ENCODE measurements at regions not wholly inside any gene's neighbourhood (a gene's known extent, or its start where the extent isn't known, plus 50 kb on each side); places are given as distances from the start of the nearest gene placed in this dataset.
"Not testable (repeated sequence)": the region's sequence is repeated elsewhere in the genome, so short reads cannot be mapped to it uniquely, and the experiment has no call there.

DNA sequence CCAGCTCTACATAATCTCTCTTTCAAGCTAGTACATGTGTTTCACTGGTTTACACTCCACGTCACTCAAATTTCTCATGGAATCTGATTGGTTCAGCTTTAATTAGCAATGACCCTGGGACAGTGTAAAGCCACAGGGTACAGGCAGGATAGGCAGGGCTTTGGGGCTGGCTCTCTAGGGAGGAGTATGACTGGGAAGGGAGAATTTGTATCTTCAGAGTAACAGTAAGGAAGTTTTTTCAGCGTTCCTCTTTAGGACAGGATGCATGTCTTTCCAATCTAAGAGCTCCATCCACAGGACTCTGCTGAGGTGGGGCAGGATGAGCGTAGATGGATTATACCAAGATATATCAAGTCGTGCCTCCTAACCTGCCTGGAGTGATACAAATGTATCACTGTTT, 112.0 kb upstream of the CLEC14A start:
- TF ChIP-seq, protein P1, sequence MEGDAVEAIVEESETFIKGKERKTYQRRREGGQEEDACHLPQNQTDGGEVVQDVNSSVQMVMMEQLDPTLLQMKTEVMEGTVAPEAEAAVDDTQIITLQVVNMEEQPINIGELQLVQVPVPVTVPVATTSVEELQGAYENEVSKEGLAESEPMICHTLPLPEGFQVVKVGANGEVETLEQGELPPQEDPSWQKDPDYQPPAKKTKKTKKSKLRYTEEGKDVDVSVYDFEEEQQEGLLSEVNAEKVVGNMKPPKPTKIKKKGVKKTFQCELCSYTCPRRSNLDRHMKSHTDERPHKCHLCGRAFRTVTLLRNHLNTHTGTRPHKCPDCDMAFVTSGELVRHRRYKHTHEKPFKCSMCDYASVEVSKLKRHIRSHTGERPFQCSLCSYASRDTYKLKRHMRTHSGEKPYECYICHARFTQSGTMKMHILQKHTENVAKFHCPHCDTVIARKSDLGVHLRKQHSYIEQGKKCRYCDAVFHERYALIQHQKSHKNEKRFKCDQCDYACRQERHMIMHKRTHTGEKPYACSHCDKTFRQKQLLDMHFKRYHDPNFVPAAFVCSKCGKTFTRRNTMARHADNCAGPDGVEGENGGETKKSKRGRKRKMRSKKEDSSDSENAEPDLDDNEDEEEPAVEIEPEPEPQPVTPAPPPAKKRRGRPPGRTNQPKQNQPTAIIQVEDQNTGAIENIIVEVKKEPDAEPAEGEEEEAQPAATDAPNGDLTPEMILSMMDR (IDR thresholded peaks at IDR 0.05): no peak
- TF ChIP-seq ZFX (IDR thresholded peaks at IDR 0.05; ENCODE audit: borderline replicate concordance): no peak
- H3K27ac ChIP-seq: no peak overlapping the region

DNA sequence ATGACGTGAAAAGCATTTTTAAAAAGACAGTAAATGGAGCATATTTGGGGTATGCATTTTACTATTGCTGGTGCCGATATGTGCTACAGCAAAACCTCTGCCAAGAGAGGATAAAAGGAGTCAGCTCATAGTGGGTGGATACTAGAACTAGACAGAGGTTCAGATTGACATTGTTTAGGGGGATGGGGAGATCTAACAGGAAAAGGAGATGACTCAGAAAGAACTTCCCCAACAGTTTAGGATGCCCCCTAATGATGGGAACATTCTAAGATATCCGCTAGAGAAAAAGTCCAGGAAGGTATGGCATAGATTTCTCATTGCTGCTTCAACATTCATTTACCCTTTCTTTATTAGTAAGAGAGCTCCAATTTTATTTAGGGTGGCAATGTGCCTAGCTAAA, 110.5 kb upstream of the CLEC14A start:
- no peak overlapping the region for H3K27ac ChIP-seq
- no peak for TF ChIP-seq ZFX (IDR thresholded peaks at IDR 0.05; ENCODE audit: borderline replicate concordance)
- TF ChIP-seq, protein P1 (IDR thresholded peaks at IDR 0.05): no peak

DNA sequence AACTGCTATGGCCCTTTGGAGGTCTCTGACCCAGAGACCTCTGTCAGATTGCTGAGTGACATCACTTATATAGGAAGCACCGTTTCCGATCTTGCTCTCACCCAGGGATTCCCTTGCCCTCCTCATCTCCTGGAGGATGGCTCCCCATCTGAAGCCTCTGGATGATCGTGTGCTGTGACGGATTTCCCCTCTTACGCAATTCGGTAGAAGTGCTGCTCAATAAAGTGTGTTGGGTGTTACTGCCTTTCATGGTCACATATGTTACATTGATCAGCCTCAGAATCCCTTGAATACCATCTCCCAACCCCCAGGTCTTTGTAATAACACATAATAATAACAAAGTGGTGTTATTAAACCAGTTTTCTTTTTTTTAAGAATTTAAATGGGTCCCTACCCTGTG, 107.3 kb upstream of the CLEC14A start:
- no peak overlapping the region for H3K27ac ChIP-seq
- no peak for TF ChIP-seq ZFX (IDR thresholded peaks at IDR 0.05; ENCODE audit: borderline replicate concordance)
- TF ChIP-seq, protein P1 (IDR thresholded peaks at IDR 0.05): no peak

DNA sequence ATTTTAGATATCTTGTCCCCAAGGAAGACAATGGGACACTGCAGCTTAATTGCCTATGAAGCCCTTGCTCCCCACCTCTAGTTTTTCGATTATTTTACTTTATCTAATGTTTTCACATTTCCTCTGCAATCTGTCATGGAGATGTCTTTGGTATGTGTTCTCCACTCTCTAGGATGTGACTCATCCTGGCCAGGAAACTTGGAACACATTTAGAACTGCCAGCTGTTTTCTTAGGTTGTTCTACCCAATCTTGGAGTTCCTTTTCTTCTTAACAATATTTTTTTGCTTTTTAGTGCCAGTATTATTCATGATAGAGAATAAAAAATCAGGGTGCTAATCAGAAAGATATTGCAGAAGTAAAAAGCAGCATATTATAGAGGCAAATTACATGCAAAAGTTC, 101.7 kb upstream of the CLEC14A start:
- TF ChIP-seq, protein P1 (IDR thresholded peaks at IDR 0.05): no peak
- no peak for TF ChIP-seq ZFX (IDR thresholded peaks at IDR 0.05; ENCODE audit: borderline replicate concordance)
- H3K27ac ChIP-seq: no peak overlapping the region

DNA sequence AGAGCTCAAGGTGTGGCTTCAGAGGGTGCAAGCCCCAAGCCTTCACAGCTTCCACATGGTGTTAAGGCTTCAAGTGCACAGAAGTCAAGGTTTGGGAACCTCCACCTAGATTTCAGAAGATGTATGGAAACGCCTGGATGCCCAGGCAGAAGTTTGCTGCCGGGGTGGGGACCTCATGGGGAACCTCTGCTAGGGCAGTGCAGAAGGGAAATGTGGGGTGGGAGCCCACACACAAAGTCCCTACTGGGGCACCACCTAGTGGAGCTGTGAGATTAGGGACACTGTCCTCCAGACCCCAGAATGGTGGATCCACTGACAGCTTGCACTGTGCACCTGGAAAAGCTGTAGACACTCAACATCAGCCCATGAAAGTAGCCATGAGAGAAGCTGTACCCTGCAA, 99.6 kb upstream of the CLEC14A start:
- H3K27ac ChIP-seq: not testable (repeated sequence)

DNA sequence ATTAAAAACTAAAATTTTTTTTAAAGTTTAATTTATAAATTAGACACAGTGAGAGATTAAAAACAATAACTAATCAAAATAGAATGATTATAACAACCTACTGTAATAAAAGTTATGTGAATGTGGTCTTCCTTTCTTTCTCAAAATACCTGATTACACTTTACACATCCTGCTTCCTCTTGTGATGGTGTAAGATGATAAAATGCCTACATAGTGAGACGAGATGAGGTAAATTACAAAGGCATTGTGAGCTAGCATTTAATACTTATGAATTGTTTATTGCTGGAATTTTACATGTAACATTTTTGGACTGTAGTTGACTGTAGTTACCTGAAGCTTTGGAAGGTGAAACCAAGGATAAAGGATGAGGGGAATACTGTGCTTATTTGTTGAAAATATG, 94.2 kb upstream of the CLEC14A start:
- H3K27ac ChIP-seq: no peak overlapping the region
- TF ChIP-seq ZFX (IDR thresholded peaks at IDR 0.05; ENCODE audit: borderline replicate concordance): no peak
- TF ChIP-seq, protein P1 (IDR thresholded peaks at IDR 0.05): no peak

DNA sequence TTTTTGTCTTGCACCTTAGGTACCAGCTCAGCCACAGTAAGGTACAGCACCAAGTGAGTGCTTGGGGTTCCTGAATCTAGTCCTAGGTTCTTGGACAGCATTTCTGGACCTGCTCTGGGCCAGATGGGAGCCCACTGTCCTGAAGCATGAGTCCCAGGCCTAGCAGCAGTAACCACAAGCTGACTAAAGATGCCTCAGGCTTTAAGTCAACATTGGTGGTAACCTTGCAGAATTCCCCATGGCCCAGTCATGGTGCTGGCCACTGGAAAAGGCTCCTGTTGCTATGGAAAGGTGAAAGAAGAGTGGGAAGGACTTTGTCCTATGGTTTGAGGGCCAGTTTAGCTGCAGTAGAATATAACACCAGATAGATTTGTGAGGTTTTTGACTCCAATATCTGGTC, 86.9 kb upstream of the CLEC14A start:
- no peak overlapping the region for H3K27ac ChIP-seq
- TF ChIP-seq, protein P1 (IDR thresholded peaks at IDR 0.05): no peak
- no peak for TF ChIP-seq ZFX (IDR thresholded peaks at IDR 0.05; ENCODE audit: borderline replicate concordance)

DNA sequence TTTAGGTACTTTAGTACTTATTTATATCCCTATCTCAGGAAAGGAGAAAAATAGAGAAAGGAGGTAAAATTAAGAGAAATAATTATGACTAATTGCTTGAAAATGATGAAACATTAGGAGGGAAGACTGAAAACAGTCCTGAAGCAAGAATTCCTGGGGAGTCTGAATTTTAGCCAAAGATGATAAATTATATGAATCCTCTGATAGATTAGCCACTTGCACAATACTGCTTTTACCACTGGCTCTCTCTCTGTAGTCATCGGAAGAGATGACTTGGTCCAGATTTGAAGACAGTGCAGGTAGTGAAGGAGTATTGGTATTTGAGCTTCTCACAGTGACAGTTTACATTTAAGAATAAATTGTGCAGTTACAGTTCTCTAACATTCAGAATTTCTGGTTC, 83.8 kb upstream of the CLEC14A start:
- no peak overlapping the region for H3K27ac ChIP-seq
- TF ChIP-seq, protein P1 (IDR thresholded peaks at IDR 0.05): no peak
- TF ChIP-seq ZFX (IDR thresholded peaks at IDR 0.05; ENCODE audit: borderline replicate concordance): no peak

Measured in 22Rv1 (cell line).